TTC549 (cell line): ENCODE measurements at regions not wholly inside any gene's neighbourhood (a gene's known extent, or its start where the extent isn't known, plus 50 kb on each side); places are given as distances from the start of the nearest gene placed in this dataset.

Source experiments
- FAIRE-seq: peaks from 2 replicates; lab custom pipeline; 2012; peaks lifted over from hg19 to GRCh38; lab: Jason Lieb, UNC

- FAIRE-seq: no peak
These were observed 152.2 kb upstream of the NCKAP5 start for GRCh38 chr2:133720429-133720828.

GRCh38 chr2:133721118-133721517 is 152.9 kb upstream of the NCKAP5 start:
- FAIRE-seq: no peak

GRCh38 chr2:133723133-133723532 is 154.9 kb upstream of the NCKAP5 start:
- no peak for FAIRE-seq

- no peak for FAIRE-seq
These were observed 158.7 kb upstream of the NCKAP5 start for GRCh38 chr2:133726973-133727372.

- FAIRE-seq: no peak
These were observed 163.8 kb upstream of the NCKAP5 start for GRCh38 chr2:133732059-133732458.

- no peak for FAIRE-seq
These were observed 165.0 kb upstream of the NCKAP5 start for GRCh38 chr2:133732982-133733900.

- no peak for FAIRE-seq
These were observed 165.6 kb upstream of the NCKAP5 start for GRCh38 chr2:133733901-133734255.

- no peak for FAIRE-seq
These were observed 166.6 kb upstream of the NCKAP5 start for GRCh38 chr2:133734716-133735495.

GRCh38 chr2:133736674-133737073 is 168.4 kb upstream of the NCKAP5 start:
- no peak for FAIRE-seq

- FAIRE-seq: no peak
These were observed 169.2 kb upstream of the NCKAP5 start for GRCh38 chr2:133737242-133737993.

- FAIRE-seq: no peak
These were observed 170.8 kb upstream of the NCKAP5 start for GRCh38 chr2:133739039-133739438.

GRCh38 chr2:133740500-133740899 is 172.2 kb upstream of the NCKAP5 start:
- FAIRE-seq: no peak

GRCh38 chr2:133748007-133748700 is 179.9 kb upstream of the NCKAP5 start:
- no peak for FAIRE-seq

GRCh38 chr2:133753665-133754064 is 185.4 kb upstream of the NCKAP5 start:
- FAIRE-seq: no peak

- no peak for FAIRE-seq
These were observed 187.4 kb upstream of the NCKAP5 start for GRCh38 chr2:133755480-133756300.

- FAIRE-seq: no peak
These were observed 188.6 kb upstream of the NCKAP5 start for GRCh38 chr2:133756833-133757232.

GRCh38 chr2:133760376-133760775 is 192.1 kb upstream of the NCKAP5 start:
- no peak for FAIRE-seq

- FAIRE-seq: no peak
These were observed 197.4 kb upstream of the NCKAP5 start for GRCh38 chr2:133765658-133766057.

- FAIRE-seq: no peak
These were observed 198.0 kb upstream of the NCKAP5 start for GRCh38 chr2:133766164-133766832.

GRCh38 chr2:133768256-133768655 is 200.0 kb upstream of the NCKAP5 start:
- FAIRE-seq: no peak
